Smooth muscle cell (in vitro differentiated cells): ENCODE measurements at regions not wholly inside any gene's neighbourhood (a gene's known extent, or its start where the extent isn't known, plus 50 kb on each side); places are given as distances from the start of the nearest gene placed in this dataset.

ENCODE experiments used
- DNase-seq: peaks from one replicate; lab custom pipeline; 2025; ENCODE audit not compliant: unreplicated experiment; lab: John Stamatoyannopoulos, UW
- H2AFZ ChIP-seq: fragments of 200-600 bp; sonication (generic); 2 replicates; pipeline ENCODE4 v1.6.0; 2016; ENCODE audit warnings: antibody characterized with exemption, low read depth, mild to moderate bottlenecking
- H3F3A ChIP-seq: fragments of 200-600 bp; sonication (generic); 2 replicates; pipeline ENCODE4 v1.6.0; 2017; ENCODE audit warnings: antibody characterized with exemption, low read depth
- H3K27ac ChIP-seq: fragments of 200-600 bp; sonication (generic); 2 replicates; pipeline ENCODE4 v1.5.1; 2016; ENCODE audit warnings: low read depth, mild to moderate bottlenecking
- H3K27me3 ChIP-seq: fragments of 200-600 bp; sonication (generic); 2 replicates; pipeline ENCODE4 v1.6.1; 2016; ENCODE audit warnings: low read depth, mild to moderate bottlenecking
- H3K36me3 ChIP-seq: fragments of 200-600 bp; sonication (generic); 2 replicates; pipeline ENCODE4 v1.5.1; 2016; ENCODE audit warnings: low read depth
- H3K4me1 ChIP-seq: fragments of 200-600 bp; sonication (generic); 2 replicates; pipeline ENCODE4 v1.5.1; 2016; ENCODE audit warnings: low read depth
- H3K4me2 ChIP-seq: fragments of 200-600 bp; sonication (generic); 2 replicates; pipeline ENCODE4 v1.6.0; 2016; ENCODE audit warnings: mild to moderate bottlenecking
- H3K4me3 ChIP-seq: fragments of 200-600 bp; sonication (generic); 2 replicates; pipeline ENCODE4 v1.5.1; 2016; ENCODE audit warnings: mild to moderate bottlenecking
- H3K79me2 ChIP-seq: fragments of 200-600 bp; sonication (generic); 2 replicates; pipeline ENCODE4 v1.6.0; 2016; ENCODE audit warnings: low read depth, mild to moderate bottlenecking
- H3K9ac ChIP-seq: fragments of 200-600 bp; sonication (generic); 2 replicates; pipeline ENCODE4 v1.6.0; 2016; ENCODE audit warnings: low read depth
- H3K9me3 ChIP-seq: fragments of 200-600 bp; sonication (generic); replicated peaks from 2 replicates; pipeline ENCODE4 v1.5.1; 2016; ENCODE audit warnings: low read depth
- H4K20me1 ChIP-seq: fragments of 200-600 bp; sonication (generic); 2 replicates; pipeline ENCODE4 v1.6.0; 2016; ENCODE audit warnings: low read depth
- WGBS: methylation state at CpG from one replicate; pipeline ENCODE4 v1.1.7; 2016; ENCODE audit warnings: low lambda C conversion rate; 5-methylcytosine and 5-hydroxymethylcytosine counted together
- TF ChIP-seq, protein P1 (sequence below): fragments of 200-600 bp; sonication (generic); IDR thresholded peaks from 2 replicates; pipeline ENCODE4 v1.5.1; 2017; ENCODE audit warnings: borderline replicate concordance, mild to moderate bottlenecking, antibody characterized with exemption; ENCODE audit not compliant: insufficient read depth, poor library complexity, severe bottlenecking

DNA sequence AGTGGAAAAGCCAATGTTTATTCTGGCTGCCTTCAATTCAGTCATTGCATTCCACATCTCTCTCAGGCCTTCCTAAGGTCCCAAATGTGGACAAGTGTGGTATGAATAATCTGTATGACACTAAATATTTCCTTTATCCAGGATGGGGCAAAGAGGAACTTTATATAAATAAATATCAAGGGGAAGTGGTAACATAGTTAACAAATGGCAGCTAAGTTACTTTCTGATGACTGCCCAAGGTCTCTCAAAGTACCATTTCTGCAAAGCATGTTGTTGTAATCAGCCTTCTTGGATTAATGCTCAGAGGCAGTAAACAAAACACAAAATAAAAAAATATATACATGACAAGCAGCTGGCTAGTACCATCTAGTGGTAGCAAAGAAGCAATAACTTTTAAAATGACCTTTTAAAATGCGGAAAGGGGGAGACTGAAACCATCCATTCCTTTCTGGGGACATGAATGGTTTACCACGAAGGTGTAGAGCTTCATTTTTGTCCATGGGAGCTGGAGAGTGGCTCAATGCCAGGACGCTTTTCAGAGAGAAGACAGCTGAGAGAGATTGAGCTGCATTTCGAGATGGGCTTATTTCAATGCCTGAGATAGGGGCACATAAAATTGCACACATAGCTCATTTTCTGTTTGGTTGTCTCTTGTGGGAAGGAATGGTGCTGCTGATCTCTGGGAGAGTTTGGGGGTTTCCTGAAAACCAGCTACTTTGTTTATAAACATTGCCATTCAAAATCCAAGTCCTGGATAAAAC, 259.2 kb downstream of the RFC3 start:
- Histone ChIP-seq H3K79me2 (no peaks in the 10 kb centered on the region), H3F3A (no peaks in the 10 kb centered on the region), H3K4me1 (peaks cover 3% of the 10 kb centered on the region), H2AFZ (no peak overlapping the region), H3K27me3 (no peaks in the 10 kb centered on the region), H3K27ac (no peak overlapping the region), H4K20me1 (no peaks in the 10 kb centered on the region), H3K36me3 (no peaks in the 10 kb centered on the region), H3K9ac (no peak overlapping the region), H3K4me2 (peak overlapping the region; percentile 47), H3K9me3 (no peaks in the 10 kb centered on the region), H3K4me3 (no peak overlapping the region)
- WGBS = 34% methylated on average over 4 of the region's 4 CpGs
- no peak for DNase-seq
- TF ChIP-seq, protein P1, sequence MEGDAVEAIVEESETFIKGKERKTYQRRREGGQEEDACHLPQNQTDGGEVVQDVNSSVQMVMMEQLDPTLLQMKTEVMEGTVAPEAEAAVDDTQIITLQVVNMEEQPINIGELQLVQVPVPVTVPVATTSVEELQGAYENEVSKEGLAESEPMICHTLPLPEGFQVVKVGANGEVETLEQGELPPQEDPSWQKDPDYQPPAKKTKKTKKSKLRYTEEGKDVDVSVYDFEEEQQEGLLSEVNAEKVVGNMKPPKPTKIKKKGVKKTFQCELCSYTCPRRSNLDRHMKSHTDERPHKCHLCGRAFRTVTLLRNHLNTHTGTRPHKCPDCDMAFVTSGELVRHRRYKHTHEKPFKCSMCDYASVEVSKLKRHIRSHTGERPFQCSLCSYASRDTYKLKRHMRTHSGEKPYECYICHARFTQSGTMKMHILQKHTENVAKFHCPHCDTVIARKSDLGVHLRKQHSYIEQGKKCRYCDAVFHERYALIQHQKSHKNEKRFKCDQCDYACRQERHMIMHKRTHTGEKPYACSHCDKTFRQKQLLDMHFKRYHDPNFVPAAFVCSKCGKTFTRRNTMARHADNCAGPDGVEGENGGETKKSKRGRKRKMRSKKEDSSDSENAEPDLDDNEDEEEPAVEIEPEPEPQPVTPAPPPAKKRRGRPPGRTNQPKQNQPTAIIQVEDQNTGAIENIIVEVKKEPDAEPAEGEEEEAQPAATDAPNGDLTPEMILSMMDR = peak; percentile 60

- no peaks in the 10 kb centered on the region for H3K27me3 ChIP-seq
- H3K4me3 ChIP-seq = no peak overlapping the region
- H3K4me2 ChIP-seq = no peak overlapping the region
- H2AFZ ChIP-seq = no peak overlapping the region
- no peaks in the 10 kb centered on the region for H4K20me1 ChIP-seq
- TF ChIP-seq, protein P1 = no peak
- H3K9me3 ChIP-seq = no peaks in the 10 kb centered on the region
- DNase-seq = no peak
- H3K9ac ChIP-seq = no peak overlapping the region
- no peaks in the 10 kb centered on the region for H3K79me2 ChIP-seq
- 55% methylated on average over 2 of the region's 2 CpGs for WGBS
- H3F3A ChIP-seq = no peaks in the 10 kb centered on the region
- no peaks in the 10 kb centered on the region for H3K36me3 ChIP-seq
- no peak overlapping the region for H3K27ac ChIP-seq
- H3K4me1 ChIP-seq = peaks cover 3% of the 10 kb centered on the region
Observed at GRCh38 chr13:34078334-34078999, 260.5 kb downstream of the RFC3 start.

- no peaks in the 10 kb centered on the region for H3K36me3 ChIP-seq
- no peaks in the 10 kb centered on the region for H3K79me2 ChIP-seq
- H3K4me1 ChIP-seq = no peaks in the 10 kb centered on the region
- no peak overlapping the region for H2AFZ ChIP-seq
- H4K20me1 ChIP-seq = no peaks in the 10 kb centered on the region
- no peak overlapping the region for H3K4me3 ChIP-seq
- no peaks in the 10 kb centered on the region for H3F3A ChIP-seq
- no peak overlapping the region for H3K4me2 ChIP-seq
- WGBS = 96% methylated on average over 2 of the region's 2 CpGs
- no peak for DNase-seq
- no peaks in the 10 kb centered on the region for H3K27me3 ChIP-seq
- H3K9me3 ChIP-seq = no peaks in the 10 kb centered on the region
- H3K9ac ChIP-seq = no peak overlapping the region
- TF ChIP-seq, protein P1 = no peak
- H3K27ac ChIP-seq = no peak overlapping the region
Observed at GRCh38 chr13:34085204-34085603, 267.3 kb downstream of the RFC3 start.

GRCh38 chr13:34086281-34086680, 268.3 kb downstream of the RFC3 start:
- Histone ChIP-seq H3K27ac (no peak overlapping the region), H4K20me1 (no peaks in the 10 kb centered on the region), H2AFZ (no peak overlapping the region), H3K9ac (no peak overlapping the region), H3K4me3 (no peak overlapping the region), H3F3A (no peaks in the 10 kb centered on the region), H3K79me2 (no peaks in the 10 kb centered on the region), H3K4me1 (no peaks in the 10 kb centered on the region), H3K27me3 (no peaks in the 10 kb centered on the region), H3K36me3 (no peaks in the 10 kb centered on the region), H3K4me2 (no peak overlapping the region), H3K9me3 (no peaks in the 10 kb centered on the region)
- WGBS = 93% methylated on average over 2 of the region's 2 CpGs
- TF ChIP-seq, protein P1 = no peak
- no peak for DNase-seq
